GM18873 (cell line): ENCODE measurements at regions not wholly inside any gene's neighbourhood (a gene's known extent, or its start where the extent isn't known, plus 50 kb on each side); places are given as distances from the start of the nearest gene placed in this dataset.

ENCODE experiments used
- ATAC-seq: cut with Tn5 transposase; IDR thresholded peaks from one replicate; pipeline ENCODE4 v1.9.1; 2021; ENCODE audit warnings: mild to moderate bottlenecking, moderate library complexity, moderate number of reproducible peaks; ENCODE audit not compliant: unreplicated experiment, low FRiP score

DNA sequence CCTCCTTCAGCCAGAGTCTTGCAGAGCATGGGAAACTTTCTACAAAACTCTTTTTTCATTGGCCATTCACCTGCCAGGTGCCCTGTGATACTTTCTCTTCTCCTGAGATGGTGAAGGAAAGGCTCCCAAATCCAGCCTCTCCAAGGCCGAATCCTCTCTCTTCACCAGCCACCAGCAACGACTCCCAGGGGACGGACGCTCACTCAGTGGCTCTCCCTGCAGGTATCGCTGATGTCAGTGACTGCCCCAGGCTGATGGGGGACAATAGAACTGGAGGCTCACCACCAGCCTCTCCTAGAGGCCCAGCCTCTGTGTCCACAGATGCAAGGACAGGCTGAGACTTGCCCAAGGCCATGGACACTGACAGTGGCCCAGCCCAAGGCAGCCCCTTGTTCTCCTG, 204.1 kb downstream of the BCL11B start:
- ATAC-seq: no peak

DNA sequence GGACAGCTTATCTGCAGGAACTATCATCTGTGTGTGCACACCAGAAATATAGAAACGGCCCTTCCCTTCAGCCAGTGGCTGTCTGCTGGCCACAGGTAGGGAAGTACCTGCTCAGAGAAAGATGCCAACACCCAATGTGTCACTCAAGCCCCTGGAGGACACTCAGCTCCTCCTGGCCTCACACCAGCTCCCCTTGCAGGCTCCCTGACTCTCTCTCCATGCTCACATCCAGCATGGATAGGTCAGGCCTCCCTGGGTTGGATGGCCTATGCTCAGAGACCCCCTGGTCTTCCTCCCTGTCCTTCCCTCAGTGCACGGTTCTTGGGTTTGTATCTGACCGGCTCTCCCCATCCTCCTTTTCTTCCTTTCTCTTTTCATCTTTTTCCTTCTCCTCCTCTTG, 202.1 kb downstream of the BCL11B start:
- no peak for ATAC-seq

DNA sequence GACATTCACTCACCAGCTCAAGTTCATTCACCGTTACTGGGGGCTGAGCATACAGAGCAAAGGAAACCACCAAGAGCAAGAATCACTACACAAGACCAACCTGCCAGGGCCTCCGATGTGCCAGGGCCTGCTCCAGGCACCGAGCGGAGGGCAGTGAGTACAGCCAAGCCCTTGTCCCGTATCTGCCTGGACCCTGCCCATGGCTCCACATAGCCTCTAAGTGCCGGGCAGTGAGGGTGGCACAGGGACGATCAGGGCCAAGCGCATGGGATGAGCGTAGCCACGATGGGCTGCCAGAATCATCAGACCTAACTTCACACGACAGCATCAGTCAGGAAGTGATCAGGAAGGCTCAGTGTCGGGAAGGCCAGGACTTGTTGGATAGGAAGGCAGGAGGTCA, 199.6 kb downstream of the BCL11B start:
- ATAC-seq: no peak

DNA sequence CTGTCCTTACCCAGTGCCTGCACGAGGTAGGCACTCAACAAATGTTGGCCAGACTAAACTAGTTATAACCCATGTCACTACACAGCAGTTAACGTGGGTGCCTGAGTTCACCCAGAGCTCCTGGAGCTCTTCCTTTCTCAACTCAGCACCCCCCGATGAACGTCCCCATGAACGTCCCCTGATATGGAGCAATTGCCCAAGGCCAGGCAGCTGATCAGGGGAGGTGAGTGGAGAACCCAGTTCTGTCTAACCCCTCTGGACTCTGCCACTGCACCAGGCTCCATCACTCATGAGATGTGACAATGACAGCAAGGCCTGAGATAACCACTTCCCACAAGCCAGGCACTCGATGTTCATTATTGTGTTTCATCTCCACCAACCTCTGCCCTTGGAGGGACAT, 199.0 kb downstream of the BCL11B start:
- no peak for ATAC-seq

DNA sequence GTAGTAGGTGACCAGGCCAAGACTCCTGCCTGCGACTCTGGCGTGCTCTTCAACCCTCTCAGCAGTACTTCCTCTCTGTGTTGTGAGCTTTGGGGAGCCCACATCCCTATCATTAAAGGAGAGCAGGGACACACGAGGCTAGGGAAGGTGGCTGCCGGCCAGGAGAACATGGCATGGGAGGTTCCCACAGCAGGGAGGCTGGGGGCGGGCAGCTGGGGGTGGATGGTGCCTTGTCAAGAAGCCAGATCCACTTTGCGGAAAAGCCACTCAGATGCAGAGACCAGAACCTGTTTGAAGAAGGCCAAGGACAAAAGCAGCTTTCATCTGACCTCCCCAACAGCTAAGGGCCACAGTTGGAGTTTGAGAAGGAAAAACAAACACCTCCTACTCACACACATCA, 198.6 kb downstream of the BCL11B start:
- ATAC-seq: no peak

DNA sequence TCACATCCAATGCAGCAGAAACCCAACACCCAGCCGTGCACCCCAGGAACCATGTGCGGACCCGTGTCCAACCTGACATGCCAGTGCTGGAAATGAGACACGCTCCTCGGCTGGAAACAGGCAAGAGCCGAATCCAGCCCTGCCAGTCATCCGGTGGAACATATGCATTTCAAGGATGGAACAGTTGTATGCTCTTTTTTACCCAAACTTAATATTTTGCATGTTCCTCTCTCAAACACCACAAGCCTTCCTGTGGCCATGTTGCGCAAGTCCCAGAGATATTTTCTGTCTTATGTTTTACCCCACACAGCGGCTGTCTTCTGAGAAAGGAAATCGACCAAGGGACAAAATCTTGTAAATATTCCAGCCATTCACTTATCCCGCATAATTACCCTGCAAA, 196.9 kb downstream of the BCL11B start:
- no peak for ATAC-seq

DNA sequence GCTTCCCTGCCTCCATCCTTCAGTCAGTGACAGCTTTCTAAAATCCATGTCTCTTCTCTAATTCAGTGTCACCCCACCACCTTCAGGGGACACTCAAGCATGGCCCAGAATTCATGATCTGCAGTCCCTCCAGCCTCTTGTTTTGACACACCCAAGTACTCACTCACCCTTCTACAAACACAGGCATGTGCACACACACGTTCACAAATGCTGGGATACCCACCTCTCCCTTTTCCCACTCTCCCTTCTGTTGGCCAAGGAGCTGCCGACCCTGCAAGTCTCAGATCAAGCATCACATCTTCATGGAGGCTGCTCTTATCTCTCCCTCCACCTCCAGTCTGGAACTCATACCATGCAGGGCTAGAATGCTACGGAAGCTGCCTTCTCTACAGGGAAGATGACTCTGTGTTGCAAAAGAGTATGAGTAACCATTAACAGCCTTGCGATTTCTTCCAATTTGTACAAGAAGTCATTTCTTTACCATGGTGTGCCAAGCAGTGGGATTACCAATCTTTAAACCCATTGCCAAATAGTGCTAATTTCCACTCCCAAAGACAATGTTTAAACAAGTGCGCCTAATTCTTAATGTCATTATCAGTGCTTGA, 196.1 kb downstream of the BCL11B start:
- no peak for ATAC-seq

DNA sequence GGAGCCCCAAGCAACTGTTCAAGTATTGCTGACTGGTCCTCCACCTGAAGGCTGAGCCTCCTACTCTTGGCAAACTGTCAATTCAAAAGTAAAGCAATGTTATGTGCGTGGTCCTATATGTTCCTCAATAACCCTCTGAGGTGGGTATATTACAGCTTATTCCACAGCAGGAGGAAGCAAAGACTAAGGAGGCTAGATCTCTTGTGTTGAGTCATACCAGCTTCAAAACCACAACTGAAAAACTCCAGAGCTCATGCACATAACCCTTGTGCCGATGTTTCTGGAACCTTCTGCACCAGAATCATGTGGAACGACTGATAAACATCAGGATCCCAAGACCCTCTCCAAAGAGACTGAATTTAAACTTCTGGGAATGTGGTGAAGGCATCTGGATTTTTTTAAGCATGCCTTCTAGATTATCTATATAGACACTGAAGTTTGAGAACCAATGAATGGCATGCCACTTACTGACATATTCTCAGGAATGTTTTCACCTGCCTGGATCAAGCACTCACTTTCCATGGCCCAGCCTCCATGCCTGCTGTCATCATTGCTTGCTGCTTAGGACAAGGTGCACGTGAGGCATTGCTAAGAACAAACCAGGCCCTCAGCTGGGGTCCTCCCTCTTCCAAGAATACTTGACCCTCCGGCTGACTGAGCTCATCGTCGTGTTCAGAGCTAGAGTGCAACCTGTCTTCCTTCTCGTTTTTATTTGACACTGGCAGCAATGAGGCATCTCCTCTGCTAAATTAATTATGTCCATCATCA, 194.7 kb downstream of the BCL11B start:
- no peak for ATAC-seq

DNA sequence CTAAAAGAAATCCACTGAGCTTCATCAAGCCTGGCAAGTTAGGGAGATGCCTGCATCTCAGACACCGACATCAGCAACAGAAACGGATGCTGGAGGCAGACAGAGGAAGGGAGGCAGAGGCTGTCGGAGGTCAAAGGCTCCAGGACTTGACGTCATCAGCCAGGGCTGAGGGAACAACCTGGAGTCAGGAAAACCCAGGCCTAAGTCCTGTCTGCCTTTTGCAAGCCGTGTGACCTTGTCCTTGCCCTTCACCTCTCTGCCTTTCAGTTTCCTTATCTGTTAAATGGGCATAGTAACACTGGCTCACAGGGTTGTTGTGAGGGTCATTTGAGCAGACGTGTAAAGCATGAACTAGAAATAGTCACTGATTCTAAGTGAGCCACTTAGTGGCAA, 194.2 kb downstream of the BCL11B start:
- ATAC-seq: no peak

DNA sequence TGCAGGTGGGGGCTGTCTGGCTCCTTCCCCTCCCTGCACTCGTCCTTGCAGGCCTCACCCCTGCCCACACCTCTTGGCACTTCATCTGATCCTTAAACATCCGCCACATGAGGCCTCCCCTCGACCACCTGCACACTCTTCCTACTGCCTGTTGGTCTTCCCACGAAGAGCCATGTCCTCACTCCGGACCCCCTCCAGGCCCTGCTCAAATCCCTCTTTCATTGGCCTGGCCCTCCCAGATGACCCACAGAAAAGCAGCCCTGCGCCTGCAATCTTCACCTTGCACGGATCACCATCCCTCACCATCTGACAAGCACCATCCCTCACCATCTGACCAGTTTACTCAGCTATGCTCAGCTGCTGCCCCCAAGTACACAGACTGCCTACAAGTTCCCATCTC, 193.6 kb downstream of the BCL11B start:
- no peak for ATAC-seq

DNA sequence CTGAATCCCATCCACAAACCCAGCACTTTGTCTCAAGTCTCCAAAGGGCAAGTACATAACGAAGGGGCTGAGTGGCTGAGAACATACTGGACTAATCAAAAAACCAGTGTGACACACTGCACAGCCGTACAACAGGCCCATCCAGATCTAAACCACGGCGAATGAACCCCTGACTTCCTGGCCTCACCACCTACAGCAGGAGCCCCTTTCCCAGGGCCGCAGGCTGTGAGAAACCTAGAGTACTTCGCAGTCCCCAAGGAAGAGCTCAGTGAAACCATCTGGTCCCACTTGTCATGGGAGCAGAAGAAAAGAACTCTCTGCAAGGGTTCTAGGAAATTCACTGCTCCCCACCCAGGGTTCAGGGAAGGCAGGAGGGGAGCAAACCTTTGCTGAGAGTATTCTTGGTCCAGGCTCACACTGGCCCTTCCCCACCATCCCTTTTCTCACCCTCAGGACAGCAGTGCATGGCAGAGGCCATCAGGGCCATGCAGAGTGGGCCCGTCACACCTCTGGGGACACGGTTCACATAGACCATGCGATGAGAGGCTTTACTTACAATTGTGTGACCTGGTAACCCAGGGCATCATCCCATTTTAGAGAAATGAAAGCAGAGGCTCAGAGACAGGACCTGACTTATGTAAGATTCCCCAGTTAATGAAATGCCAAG, 192.8 kb downstream of the BCL11B start:
- ATAC-seq: no peak

DNA sequence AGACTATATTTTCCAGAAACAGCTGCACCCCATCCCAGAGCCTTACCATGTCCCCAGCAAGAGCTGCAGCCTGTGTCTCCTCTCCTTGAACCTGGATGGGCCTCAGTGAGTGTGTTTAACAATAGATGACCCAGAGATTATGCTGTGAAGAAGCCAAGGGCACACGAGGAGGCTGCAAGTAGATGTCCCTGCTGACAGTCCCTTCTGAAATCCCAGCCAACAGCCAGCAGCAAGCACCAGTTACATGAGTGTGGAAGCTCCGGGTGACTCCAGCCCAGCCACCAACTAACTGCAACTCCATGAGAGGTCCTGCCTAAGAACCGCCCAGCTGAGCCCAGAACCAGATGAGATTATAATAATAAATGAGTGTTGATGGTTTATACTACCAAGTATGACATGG, 191.7 kb downstream of the BCL11B start:
- no peak for ATAC-seq

DNA sequence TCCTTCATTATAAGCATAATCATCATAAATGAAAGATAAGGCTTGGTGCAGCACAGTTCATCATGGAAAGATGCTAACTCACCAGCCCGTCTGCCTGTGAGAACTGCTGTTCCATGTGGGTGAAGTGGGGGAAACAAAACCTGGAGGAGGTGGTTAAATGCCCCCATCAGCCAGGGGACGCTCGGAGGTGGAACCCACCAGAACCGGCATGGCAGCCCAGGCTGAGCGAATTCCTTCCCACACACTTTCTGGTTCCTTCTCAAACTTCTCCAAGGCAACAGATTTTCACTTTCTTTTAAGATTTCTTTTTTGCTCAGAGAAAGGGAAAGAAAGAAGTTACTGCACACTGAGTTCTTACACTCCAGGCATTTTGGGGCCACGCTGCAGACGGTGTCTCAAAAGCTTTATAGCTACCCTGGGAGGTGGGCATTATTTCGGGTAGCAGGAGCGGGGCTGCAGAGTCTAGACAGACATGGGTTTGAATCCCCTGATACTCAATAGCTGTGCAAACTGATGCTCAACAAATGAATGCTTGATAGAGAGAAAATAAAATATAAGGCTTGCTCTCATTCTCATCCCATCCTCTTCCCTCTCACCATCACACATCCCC, 190.7 kb downstream of the BCL11B start:
- ATAC-seq: no peak

DNA sequence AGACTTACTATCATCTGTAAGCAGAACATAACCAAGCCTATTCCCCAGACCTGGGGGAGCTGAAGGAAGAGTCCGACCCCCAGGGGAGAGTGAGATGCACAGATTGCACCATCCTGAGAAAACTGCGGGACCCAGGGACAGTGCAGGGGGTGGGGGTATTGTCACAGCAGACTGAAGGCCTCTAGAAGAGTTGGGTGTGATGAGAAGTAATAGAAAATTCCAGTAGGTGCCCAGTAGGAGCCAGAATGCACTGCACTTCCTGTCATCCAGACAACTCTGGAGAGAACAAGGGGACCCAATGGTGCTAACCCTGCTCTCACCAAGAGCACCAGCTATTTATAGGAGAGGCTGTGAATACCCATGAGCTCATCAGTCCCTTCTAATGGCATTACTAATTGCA, 190.1 kb downstream of the BCL11B start:
- no peak for ATAC-seq

DNA sequence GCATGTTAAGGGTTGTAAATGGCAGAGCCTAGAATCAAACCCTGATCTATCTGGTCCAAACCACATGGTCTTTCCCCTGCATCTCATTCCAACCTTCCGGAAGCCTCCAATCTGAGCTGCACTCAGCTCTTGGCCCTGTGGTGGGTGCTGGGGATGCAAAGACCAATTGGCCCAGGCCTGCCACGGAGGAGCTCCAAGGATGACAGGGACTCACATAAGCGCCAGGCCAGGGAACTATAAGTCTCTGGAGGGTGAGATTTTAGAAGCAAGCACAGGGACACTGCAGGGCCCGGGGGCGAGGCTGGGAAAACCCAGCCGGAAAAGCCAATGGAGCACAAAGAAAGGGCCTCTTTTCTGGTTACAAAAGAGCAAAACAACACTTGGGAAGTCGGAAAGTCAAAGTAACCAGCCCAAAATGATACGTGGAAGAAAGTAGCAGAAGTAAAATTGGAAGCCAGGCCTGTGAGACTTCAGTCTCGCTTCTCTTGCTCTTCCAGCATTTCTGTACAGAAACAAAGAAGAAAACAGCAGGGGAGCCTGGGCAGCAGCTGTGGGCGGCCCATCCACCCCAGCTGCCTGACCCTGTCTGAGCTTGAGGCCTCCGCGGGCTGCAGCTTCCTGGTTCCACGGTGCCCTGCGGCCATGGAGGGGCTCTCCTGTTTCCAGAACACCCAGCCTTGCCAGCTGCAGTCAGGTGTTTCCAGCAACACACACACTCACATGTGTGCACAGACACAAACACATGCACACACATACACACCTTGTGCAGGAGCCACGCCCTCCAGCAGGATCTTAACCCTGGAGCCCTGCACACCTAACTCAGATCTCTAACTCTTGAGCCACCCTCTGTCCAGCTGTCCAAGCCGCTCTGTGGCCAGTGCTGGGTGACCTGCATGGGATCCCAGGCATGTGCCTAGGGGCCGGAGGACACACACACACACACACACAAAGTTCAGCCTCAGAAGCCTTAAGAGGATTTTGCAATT, 178.2 kb downstream of the BCL11B start:
- ATAC-seq: no peak

DNA sequence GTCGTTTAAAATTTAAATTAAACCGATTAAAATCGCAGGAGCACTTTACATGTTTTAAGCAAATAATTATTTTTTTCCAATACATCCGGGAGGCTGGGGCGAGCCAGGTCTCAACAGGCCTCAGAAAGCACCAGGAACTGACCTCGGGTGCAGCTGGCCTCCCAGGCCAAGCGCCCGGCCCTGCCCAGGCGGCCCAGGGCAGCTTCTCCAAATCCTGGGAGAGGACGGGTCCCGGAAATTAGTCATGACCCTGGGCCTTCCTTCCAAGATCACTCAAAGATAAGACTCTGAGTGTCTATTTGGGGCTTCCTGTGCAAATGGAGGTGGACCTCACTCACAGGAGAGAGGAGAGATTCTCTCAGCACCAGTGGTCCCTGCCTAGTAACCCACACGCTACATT, 177.1 kb downstream of the BCL11B start:
- ATAC-seq: no peak

DNA sequence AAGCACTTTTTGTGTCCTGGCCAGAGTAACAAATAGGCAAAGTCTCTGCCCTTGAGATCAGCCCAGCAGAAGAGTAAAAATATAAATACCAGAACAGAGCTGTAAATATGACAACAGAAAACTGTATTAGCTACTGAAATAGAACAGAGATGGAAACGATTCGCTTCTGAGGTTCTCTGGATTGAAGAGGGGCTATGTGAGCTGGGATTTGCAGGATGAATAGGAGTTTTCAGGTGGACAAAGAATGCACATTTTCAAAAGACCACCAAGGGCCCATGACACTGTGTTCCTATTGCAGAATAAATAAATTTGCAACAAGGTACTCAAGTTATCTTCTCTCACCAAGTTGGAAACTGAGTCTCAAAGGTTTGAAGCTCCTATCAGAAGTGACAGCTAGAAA, 176.6 kb downstream of the BCL11B start:
- ATAC-seq: no peak

DNA sequence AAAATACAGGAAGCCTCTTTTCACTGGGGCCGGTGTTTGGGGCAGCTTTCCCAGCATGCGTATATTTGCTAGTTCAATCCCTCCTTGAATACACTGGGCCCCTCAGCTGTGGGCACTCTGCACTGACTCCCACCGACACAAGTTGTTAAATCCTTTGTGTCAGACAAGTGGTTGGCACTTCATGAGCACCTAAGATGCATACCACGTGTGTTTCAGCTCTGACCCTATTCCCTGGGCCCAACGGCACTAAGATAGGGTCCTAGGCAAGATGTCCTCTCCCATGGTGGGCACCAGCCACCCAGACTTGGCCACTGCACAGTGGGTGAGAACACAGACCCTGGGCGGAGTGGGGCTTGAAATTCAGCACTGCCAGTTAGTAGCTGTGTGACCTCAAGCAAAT, 173.8 kb downstream of the BCL11B start:
- no peak for ATAC-seq

DNA sequence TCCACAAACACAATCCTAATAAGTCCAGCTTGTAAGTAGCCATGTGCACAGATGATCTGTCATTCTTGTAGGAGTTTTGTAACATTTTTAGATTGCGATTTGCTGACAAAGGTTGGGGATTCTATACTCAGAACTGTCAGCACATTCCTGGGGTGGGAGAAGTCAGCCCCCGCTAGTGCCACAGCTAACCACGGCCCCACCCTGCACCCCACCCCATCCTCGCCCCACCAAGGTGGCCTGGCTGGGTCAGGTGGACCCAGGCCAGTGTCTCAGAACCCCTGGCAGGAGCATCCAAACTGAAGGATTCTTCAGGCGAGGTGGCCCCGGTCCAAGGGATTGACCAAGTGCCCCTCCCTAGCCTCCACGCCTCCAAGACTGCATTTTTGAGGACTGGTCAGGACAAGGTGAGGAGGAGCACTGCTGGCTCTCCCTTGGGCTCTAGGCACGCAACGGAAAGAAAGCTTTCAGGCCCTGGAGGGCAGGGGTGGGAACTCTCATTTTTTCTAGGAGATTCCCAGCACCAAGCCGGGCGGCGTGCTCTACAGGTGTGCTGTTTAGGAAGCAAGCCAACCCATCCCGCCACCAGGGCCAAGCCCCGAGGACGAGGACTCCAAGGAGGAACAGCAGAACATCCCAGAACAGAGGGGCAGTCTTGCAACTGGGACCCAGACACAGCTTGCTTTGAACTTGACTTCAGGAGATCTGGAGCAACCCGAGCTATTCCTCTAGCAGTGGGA, 172.8 kb downstream of the BCL11B start:
- no peak for ATAC-seq
